22Rv1 (cell line): ENCODE measurements at regions not wholly inside any gene's neighbourhood (a gene's known extent, or its start where the extent isn't known, plus 50 kb on each side); places are given as distances from the start of the nearest gene placed in this dataset.

ENCODE experiments used
- ZFX ChIP-seq: fragments of 450-650 bp; IDR thresholded peaks from 2 replicates; pipeline ENCODE4 v1.6.1; 2017; ENCODE audit warnings: antibody characterized with exemption, borderline replicate concordance
- TF ChIP-seq, protein P1 (sequence below): fragments of 450-650 bp; IDR thresholded peaks from 2 replicates; pipeline ENCODE4 v1.5.1; 2017; ENCODE audit warnings: mild to moderate bottlenecking

DNA sequence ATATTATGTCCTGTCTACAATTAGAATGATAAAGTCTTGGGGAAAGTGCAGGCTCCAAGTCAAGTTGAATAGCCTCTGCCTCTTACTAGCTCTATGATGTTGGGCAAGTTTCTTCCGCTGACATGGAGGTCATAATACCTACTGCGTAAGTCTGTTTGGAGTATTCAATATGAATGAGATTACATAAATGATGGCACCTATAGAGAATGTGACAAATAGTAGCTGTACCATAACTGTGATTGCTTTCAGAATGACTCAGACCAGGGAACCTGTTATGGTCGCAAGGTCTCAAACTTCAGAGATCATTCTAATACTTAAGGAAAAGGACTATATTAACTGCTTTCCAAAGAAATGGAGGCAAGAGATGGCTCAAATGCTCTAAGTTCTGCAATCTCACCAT lies 94.0 kb upstream of the ABCA1 start:
- TF ChIP-seq, protein P1, sequence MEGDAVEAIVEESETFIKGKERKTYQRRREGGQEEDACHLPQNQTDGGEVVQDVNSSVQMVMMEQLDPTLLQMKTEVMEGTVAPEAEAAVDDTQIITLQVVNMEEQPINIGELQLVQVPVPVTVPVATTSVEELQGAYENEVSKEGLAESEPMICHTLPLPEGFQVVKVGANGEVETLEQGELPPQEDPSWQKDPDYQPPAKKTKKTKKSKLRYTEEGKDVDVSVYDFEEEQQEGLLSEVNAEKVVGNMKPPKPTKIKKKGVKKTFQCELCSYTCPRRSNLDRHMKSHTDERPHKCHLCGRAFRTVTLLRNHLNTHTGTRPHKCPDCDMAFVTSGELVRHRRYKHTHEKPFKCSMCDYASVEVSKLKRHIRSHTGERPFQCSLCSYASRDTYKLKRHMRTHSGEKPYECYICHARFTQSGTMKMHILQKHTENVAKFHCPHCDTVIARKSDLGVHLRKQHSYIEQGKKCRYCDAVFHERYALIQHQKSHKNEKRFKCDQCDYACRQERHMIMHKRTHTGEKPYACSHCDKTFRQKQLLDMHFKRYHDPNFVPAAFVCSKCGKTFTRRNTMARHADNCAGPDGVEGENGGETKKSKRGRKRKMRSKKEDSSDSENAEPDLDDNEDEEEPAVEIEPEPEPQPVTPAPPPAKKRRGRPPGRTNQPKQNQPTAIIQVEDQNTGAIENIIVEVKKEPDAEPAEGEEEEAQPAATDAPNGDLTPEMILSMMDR: no peak
- no peak for TF ChIP-seq ZFX
